Skeletal muscle satellite cell (primary cell): ENCODE measurements at regions not wholly inside any gene's neighbourhood (a gene's known extent, or its start where the extent isn't known, plus 50 kb on each side); places are given as distances from the start of the nearest gene placed in this dataset.

Source experiments
- H3K27me3 ChIP-seq: 2 replicates; pipeline ENCODE4 v1.7.0; 2013; ENCODE audit warnings: low read length; ENCODE audit not compliant: control insufficient read depth, insufficient read depth
- H3K36me3 ChIP-seq: 2 replicates; pipeline ENCODE4 v1.7.0; 2013; ENCODE audit warnings: mild to moderate bottlenecking, control low read depth, low read length; ENCODE audit not compliant: insufficient read depth
- H3K4me1 ChIP-seq: 2 replicates; pipeline ENCODE4 v1.7.0; 2013; ENCODE audit warnings: low read length; ENCODE audit not compliant: control insufficient read depth, insufficient read depth
- H3K4me2 ChIP-seq: 2 replicates; pipeline ENCODE4 v1.7.0; 2013; ENCODE audit warnings: mild to moderate bottlenecking, low read length
- H3K4me3 ChIP-seq: 2 replicates; pipeline ENCODE4 v1.7.0; 2013; ENCODE audit warnings: low read length
- H3K9ac ChIP-seq: 2 replicates; pipeline ENCODE4 v1.7.0; 2013; ENCODE audit warnings: mild to moderate bottlenecking, low read depth, low read length, moderate library complexity
- H3K9me3 ChIP-seq: replicated peaks from 2 replicates; pipeline ENCODE4 v1.7.0; 2013; ENCODE audit warnings: mild to moderate bottlenecking, control low read depth, low read length

DNA sequence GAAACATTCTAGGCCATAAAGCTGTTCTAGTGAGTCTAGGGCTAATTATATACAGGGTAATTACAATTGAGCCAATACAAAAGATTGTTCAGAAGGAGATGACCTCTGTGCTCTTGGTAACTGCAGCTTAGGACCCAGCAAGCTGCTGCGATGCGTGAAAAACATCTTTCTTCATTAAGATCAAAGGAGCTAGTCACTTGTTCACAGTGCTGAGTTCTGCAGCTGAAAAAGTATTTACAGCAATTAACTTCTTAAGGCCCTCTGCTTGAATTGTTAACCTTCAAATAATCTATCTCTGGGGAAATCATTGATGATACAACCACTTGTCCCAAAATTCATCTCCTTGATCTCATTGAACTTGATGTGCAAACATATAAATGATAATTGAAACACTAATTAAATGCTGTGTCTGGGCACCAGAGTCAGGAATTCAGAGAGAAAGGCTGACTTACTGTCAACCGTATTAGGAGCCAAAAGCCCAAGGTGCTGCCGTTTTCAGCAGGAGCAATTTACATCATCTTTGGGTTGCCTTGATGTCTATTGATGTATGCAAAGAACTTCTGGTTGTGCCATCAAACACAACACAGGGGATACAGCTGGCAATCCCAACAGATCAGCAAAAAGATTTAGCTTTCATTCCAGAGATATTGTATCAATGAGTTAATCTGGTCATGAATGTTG, 213.0 kb downstream of the NECTIN3 start:
- H3K4me3 ChIP-seq = no peak overlapping the region
- H3K4me2 ChIP-seq = no peak overlapping the region
- H3K4me1 ChIP-seq = peaks cover 3% of the 10 kb centered on the region
- no peaks in the 10 kb centered on the region for H3K36me3 ChIP-seq
- no peak overlapping the region for H3K9ac ChIP-seq
- no peaks in the 10 kb centered on the region for H3K9me3 ChIP-seq
- H3K27me3 ChIP-seq = no peaks in the 10 kb centered on the region

DNA sequence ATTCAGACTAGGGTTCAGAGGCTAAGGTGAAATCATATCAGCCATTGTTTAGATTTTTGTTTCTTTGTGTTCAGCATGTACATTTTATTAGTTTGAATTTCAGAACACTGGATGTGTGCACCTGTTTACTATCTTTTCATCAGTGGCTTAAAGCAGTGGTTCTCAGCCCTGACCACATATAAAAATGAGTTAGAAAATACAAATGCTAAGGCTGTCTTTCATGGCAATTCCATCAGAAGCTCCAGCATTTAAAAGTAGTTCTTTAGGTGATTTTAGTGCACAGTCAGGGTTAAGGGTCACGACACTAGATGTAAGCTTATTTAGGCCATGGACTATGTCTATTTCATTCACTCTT, 213.5 kb downstream of the NECTIN3 start:
- Histone ChIP-seq H3K4me2 (no peak overlapping the region), H3K27me3 (no peaks in the 10 kb centered on the region), H3K4me3 (no peak overlapping the region), H3K4me1 (peaks cover 3% of the 10 kb centered on the region), H3K9ac (no peak overlapping the region), H3K36me3 (no peaks in the 10 kb centered on the region), H3K9me3 (no peaks in the 10 kb centered on the region)

DNA sequence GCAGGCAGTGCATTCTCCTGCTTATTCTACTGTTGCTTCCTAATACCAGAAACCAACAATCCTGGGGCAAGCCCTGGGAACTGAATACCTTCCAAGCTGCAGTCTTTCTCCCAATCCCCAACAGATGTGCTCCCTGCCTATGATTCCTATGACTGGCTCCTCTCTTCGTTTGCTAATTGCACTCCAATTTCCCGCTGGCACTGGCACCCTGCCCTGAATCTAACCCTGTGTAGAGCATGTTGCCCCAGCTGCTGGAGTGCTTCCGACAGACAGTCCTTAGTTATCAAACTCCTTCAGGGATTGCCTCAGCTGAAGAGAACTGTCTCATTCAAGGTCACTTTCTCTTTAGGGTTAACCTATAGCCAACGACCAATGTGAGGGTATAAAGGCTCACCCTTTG, 214.1 kb downstream of the NECTIN3 start:
- Histone ChIP-seq H3K36me3 (no peaks in the 10 kb centered on the region), H3K9ac (no peak overlapping the region), H3K4me1 (peaks cover 3% of the 10 kb centered on the region), H3K4me2 (no peak overlapping the region), H3K27me3 (no peaks in the 10 kb centered on the region), H3K4me3 (no peak overlapping the region), H3K9me3 (no peaks in the 10 kb centered on the region)

DNA sequence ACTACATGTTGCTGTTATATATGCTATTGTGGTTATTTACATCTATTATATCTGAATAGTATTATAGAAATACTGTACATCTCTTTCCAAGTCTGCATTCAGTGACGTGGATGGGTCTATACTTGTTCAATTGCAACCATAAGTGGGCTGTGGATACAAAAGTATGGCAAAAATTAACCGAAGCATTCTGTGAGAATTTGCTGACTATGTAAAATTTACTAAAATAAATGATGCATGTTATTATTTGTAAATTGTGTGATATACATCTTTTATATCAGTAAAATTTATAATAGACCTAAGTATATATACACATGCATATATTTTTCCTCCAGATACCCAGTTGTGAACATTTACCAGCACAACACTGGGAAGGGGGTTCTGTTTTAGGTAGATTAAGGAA, 215.1 kb downstream of the NECTIN3 start:
- Histone ChIP-seq H3K27me3 (no peaks in the 10 kb centered on the region), H3K9me3 (no peaks in the 10 kb centered on the region)

DNA sequence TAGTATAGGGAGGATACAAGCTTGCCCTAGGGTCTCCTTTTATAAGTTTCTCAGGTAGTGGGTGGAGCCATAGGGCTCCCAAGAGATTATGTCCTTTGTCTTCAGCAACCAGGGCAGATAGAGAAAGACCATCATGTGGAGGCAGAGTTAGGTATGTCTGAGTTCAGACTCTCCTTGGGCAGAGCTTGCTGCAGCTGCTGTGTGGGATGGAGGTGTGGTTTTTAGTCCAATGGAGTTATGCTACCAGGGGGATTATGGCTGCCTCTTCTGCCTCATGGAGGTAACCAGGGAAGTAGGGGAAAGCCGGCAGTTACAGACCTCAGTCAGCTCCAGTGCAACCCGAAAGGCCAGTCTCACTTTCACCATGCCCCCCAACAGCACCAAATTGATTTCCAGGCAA, 220.5 kb downstream of the NECTIN3 start:
- Histone ChIP-seq H3K4me2 (no peak overlapping the region), H3K9me3 (no peaks in the 10 kb centered on the region)

More for the DNA sequence above, 215.1 kb downstream of the NECTIN3 start:
- no peak overlapping the region for H3K9ac ChIP-seq
- no peaks in the 10 kb centered on the region for H3K36me3 ChIP-seq
- no peak overlapping the region for H3K4me2 ChIP-seq
- peaks cover 3% of the 10 kb centered on the region for H3K4me1 ChIP-seq
- no peak overlapping the region for H3K4me3 ChIP-seq

GRCh38 chr3:111299192-111299615, 227.6 kb downstream of the NECTIN3 start:
- Histone ChIP-seq H3K4me1 (peaks cover 16% of the 10 kb centered on the region), H3K36me3 (no peaks in the 10 kb centered on the region)

More for the DNA sequence above, 220.5 kb downstream of the NECTIN3 start:
- no peak overlapping the region for H3K9ac ChIP-seq
- no peaks in the 10 kb centered on the region for H3K27me3 ChIP-seq
- H3K4me3 ChIP-seq = no peak overlapping the region
- H3K4me1 ChIP-seq = no peaks in the 10 kb centered on the region
- no peaks in the 10 kb centered on the region for H3K36me3 ChIP-seq

DNA sequence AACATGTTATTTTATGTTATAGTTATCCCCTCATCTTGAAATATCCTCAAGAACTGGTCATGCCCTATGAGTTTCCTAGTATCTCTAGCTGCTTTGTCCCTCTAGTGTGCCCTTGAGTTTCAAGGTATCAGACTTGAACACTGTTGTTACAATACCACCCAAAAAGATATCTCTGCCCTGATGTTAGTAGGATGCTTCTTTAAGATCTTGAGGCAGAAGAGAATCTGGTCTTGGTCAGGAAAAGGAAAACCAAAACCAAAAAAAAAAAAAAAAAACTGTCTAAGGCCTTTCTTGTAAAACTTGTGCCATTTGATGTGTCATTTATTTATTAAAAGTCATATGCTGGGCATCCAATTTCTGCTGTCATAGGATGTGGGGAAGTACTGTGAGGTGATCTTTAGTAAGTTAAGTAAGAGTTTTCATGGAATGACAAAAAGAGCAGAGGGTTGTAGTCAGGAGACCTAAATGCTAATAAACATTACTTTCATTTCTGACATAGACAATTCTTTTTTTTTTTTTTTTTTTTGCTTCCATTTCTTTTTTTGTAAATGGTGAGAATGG, 229.7 kb downstream of the NECTIN3 start:
- no peaks in the 10 kb centered on the region for H3K36me3 ChIP-seq
- no peak overlapping the region for H3K4me2 ChIP-seq
- no peak overlapping the region for H3K9ac ChIP-seq
- H3K4me1 ChIP-seq = peaks cover 16% of the 10 kb centered on the region
- H3K9me3 ChIP-seq = no peaks in the 10 kb centered on the region
- H3K27me3 ChIP-seq = no peaks in the 10 kb centered on the region
- no peak overlapping the region for H3K4me3 ChIP-seq

More at GRCh38 chr3:111299192-111299615, 227.6 kb downstream of the NECTIN3 start:
- H3K27me3 ChIP-seq = no peaks in the 10 kb centered on the region
- no peak overlapping the region for H3K4me2 ChIP-seq
- H3K4me3 ChIP-seq = no peak overlapping the region
- no peaks in the 10 kb centered on the region for H3K9me3 ChIP-seq
- H3K9ac ChIP-seq = no peak overlapping the region

GRCh38 chr3:111302063-111302462, 230.4 kb downstream of the NECTIN3 start:
- no peak overlapping the region for H3K4me2 ChIP-seq
- no peaks in the 10 kb centered on the region for H3K9me3 ChIP-seq
- no peak overlapping the region for H3K9ac ChIP-seq
- H3K36me3 ChIP-seq = no peaks in the 10 kb centered on the region
- H3K4me1 ChIP-seq = peaks cover 16% of the 10 kb centered on the region
- H3K27me3 ChIP-seq = no peaks in the 10 kb centered on the region
- no peak overlapping the region for H3K4me3 ChIP-seq

DNA sequence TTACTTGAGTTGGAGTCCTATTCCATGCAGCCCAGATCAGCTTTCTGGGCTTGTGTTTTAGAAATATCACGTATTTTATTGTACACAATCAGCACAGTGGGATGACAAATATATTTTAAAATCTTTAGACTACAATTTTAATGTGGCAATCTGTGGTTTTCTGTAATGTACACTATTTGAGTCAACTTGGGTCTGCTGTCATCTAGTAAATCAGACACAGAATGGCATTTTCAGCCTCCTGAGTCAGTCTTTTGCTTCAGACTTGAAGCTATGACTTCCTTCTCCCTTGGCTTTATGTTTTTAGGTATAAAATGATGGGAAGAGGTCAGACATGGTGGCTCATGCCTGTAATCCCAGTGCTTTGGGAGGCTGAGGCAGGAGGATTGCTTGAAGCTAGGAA, 232.1 kb downstream of the NECTIN3 start:
- Histone ChIP-seq H3K27me3 (no peaks in the 10 kb centered on the region), H3K9ac (no peak overlapping the region), H3K4me2 (no peak overlapping the region), H3K9me3 (no peaks in the 10 kb centered on the region), H3K36me3 (no peaks in the 10 kb centered on the region), H3K4me3 (no peak overlapping the region), H3K4me1 (peaks cover 16% of the 10 kb centered on the region)

- Histone ChIP-seq H3K4me2 (no peak overlapping the region), H3K9me3 (no peaks in the 10 kb centered on the region), H3K4me1 (peaks cover 7% of the 10 kb centered on the region), H3K36me3 (no peaks in the 10 kb centered on the region), H3K27me3 (no peaks in the 10 kb centered on the region), H3K4me3 (no peak overlapping the region), H3K9ac (no peak overlapping the region)
These were observed 234.3 kb upstream of the CD96 start for GRCh38 chr3:111307676-111308075.

DNA sequence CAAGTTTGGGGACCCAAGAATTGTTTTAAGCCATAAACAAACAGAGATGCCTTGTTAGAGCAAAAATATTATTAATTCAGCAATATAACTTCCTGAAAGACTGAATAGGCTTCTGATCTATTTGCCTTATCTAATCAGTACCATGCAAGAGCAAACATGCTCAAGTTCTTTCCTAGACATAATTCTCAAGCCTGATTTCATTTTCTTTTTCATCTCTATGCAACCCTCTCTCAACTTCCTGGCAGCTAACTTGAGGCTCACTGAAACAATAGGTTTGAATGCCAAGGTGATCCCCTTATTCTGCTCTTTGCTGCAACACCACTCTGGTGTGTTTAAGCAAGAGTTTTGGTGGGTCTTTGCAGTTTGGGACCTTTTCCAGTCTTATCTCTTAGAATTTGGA, 230.9 kb upstream of the CD96 start:
- Histone ChIP-seq H3K4me2 (no peak overlapping the region), H3K9ac (no peak overlapping the region), H3K4me3 (no peak overlapping the region), H3K36me3 (no peaks in the 10 kb centered on the region), H3K9me3 (no peaks in the 10 kb centered on the region), H3K4me1 (peaks cover 12% of the 10 kb centered on the region), H3K27me3 (no peaks in the 10 kb centered on the region)

DNA sequence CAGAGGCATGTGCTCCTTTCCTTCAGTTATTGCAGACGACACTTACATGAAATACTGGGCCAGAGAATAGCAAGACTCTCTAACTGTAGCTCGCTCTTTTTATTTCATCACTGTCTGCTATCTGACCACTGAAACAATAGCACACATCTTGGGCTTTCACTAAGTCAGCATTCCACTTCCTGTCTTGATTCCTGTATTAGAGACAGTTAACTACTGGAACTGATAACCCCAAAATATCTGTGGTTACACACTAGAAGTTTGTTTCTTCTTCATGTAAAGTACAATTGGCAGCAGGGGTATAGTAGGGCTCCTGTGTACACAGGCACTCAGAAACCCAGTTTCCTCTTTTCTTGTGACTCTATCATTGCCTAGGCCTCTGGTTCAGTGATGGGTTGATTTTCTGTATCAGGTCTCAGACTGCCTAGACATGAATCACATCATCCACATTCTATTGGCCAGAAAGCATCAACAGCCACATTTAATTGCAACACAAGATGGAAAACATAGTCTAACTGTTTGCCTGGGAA, 230.2 kb upstream of the CD96 start:
- H3K36me3 ChIP-seq = no peaks in the 10 kb centered on the region
- peaks cover 13% of the 10 kb centered on the region for H3K4me1 ChIP-seq
- H3K9me3 ChIP-seq = no peaks in the 10 kb centered on the region
- no peak overlapping the region for H3K4me3 ChIP-seq
- no peaks in the 10 kb centered on the region for H3K27me3 ChIP-seq
- no peak overlapping the region for H3K9ac ChIP-seq
- no peak overlapping the region for H3K4me2 ChIP-seq
